Neural progenitor cell (in vitro differentiated cells): ENCODE measurements at regions not wholly inside any gene's neighbourhood (a gene's known extent, or its start where the extent isn't known, plus 50 kb on each side); places are given as distances from the start of the nearest gene placed in this dataset. TPM values are rescaled to one million over a fixed set of nuclear protein-coding genes. Genes with fewer than 3 reads are reported as not detected.

Source experiments
- DNase-seq: peaks from one replicate; pipeline ENCODE4 v3.0.0-alpha.2; 2016; ENCODE audit warnings: low spot score
- H2AFZ ChIP-seq: fragments of 200-600 bp; sonication (generic); replicated peaks from 2 replicates; pipeline ENCODE4 v1.6.1; 2016; ENCODE audit warnings: antibody characterized with exemption
- H3F3A ChIP-seq: fragments of 200-600 bp; sonication (generic); 2 replicates; pipeline ENCODE4 v1.6.1; 2016; ENCODE audit warnings: antibody characterized with exemption, low read depth
- H3K27ac ChIP-seq: fragments of 200-600 bp; sonication (generic); 2 replicates; pipeline ENCODE4 v1.5.1; 2016; ENCODE audit warnings: mild to moderate bottlenecking
- H3K27me3 ChIP-seq: fragments of 200-600 bp; sonication (generic); 2 replicates; pipeline ENCODE4 v1.6.1; 2016; ENCODE audit warnings: mild to moderate bottlenecking, moderate library complexity
- H3K36me3 ChIP-seq: fragments of 200-600 bp; sonication (generic); 2 replicates; pipeline ENCODE4 v1.5.1; 2016
- H3K4me1 ChIP-seq: fragments of 200-600 bp; sonication (generic); 2 replicates; pipeline ENCODE4 v1.6.1; 2016; ENCODE audit warnings: mixed run types
- H3K4me2 ChIP-seq: fragments of 200-600 bp; sonication (generic); 2 replicates; pipeline ENCODE4 v1.6.1; 2016
- H3K4me3 ChIP-seq: fragments of 200-600 bp; sonication (generic); 2 replicates; pipeline ENCODE4 v1.5.1; 2016
- H3K79me2 ChIP-seq: fragments of 200-600 bp; sonication (generic); 2 replicates; pipeline ENCODE4 v1.6.1; 2016; ENCODE audit warnings: low read depth
- H3K9ac ChIP-seq: fragments of 200-600 bp; sonication (generic); 2 replicates; pipeline ENCODE4 v1.6.1; 2016
- H3K9me3 ChIP-seq: fragments of 200-600 bp; sonication (generic); 2 replicates; pipeline ENCODE4 v1.5.1; 2016; ENCODE audit warnings: low read depth
- H4K20me1 ChIP-seq: fragments of 200-600 bp; sonication (generic); 2 replicates; pipeline ENCODE4 v1.6.1; 2016; ENCODE audit warnings: low read depth
- H3K27ac Mint-ChIP-seq: 3 replicates; pipeline ENCODE4 v1.8.0; 2021; ENCODE audit warnings: mixed read lengths
- H3K27me3 Mint-ChIP-seq: 2 replicates; pipeline ENCODE4 v1.8.0; 2022; ENCODE audit warnings: low read depth, mild to moderate bottlenecking, inconsistent platforms, moderate library complexity, mixed read lengths; ENCODE audit not compliant: insufficient read depth
- H3K36me3 Mint-ChIP-seq: 3 replicates; pipeline ENCODE4 v1.8.0; 2021; ENCODE audit warnings: mixed read lengths
- H3K4me1 Mint-ChIP-seq: 3 replicates; pipeline ENCODE4 v1.8.0; 2021; ENCODE audit warnings: mixed read lengths
- H3K4me3 Mint-ChIP-seq: 3 replicates; pipeline ENCODE4 v1.8.0; 2021; ENCODE audit warnings: mild to moderate bottlenecking, moderate library complexity, mixed read lengths
- H3K9me3 Mint-ChIP-seq: 3 replicates; pipeline ENCODE4 v1.8.0; 2020; ENCODE audit warnings: mixed read lengths
- CTCF ChIP-seq: fragments of 200-600 bp; sonication (generic); IDR thresholded peaks from 2 replicates; pipeline ENCODE4 v1.5.1; 2017; ENCODE audit warnings: antibody characterized with exemption, mild to moderate bottlenecking
- EZH2 ChIP-seq: fragments of 200-600 bp; sonication (generic); IDR thresholded peaks from 2 replicates; pipeline ENCODE4 v1.6.1; 2017; ENCODE audit warnings: antibody characterized with exemption, mild to moderate bottlenecking, moderate library complexity
- EZH2phosphoT487 ChIP-seq: fragments of 200-600 bp; sonication (generic); IDR thresholded peaks from 2 replicates; pipeline ENCODE4 v1.6.1; 2017; ENCODE audit warnings: antibody characterized with exemption
- microRNA counts: library from miRNA; unstranded; fragments of <30 nt; microRNA quantifications from one replicate; lab custom pipeline; 2016
- microRNA-seq: library from miRNA; unstranded; fragments of <30 nt; microRNA quantifications from one replicate; pipeline ENCODE4, GENCODE V29; 2016
- small RNA-seq: library from RNA; depleted of rRNA; stranded (forward); fragments of <200 nt; gene quantifications from one replicate; pipeline ENCODE3, GENCODE V24; 2015

GRCh38 chr1:34696981-34697380 is 57.9 kb upstream of the GJB5 start:
- Histone ChIP-seq H3K27me3 (no peaks in the 10 kb centered on the region), H3K79me2 (no peaks in the 10 kb centered on the region), H4K20me1 (no peaks in the 10 kb centered on the region), H3K27ac (no peak overlapping the region), H3K9me3 (no peaks in the 10 kb centered on the region), H3K4me3 (no peak overlapping the region), H3K4me1 (no peaks in the 10 kb centered on the region), H3K4me2 (no peak overlapping the region), H2AFZ (no peak overlapping the region), H3K36me3 (no peaks in the 10 kb centered on the region), H3F3A (no peaks in the 10 kb centered on the region), H3K9ac (no peak overlapping the region)
- Mint-ChIP-seq H3K4me3 (no peak overlapping the region), H3K36me3 (no peaks in the 10 kb centered on the region), H3K27ac (peak overlapping the region; percentile 65), H3K27me3 (peaks cover 11% of the 10 kb centered on the region), H3K9me3 (peaks cover 4% of the 10 kb centered on the region), H3K4me1 (peaks cover 23% of the 10 kb centered on the region)
- no peak for DNase-seq
- TF ChIP-seq EZH2phosphoT487 (no peak), CTCF (no peak), EZH2 (no peak)

GRCh38 chr1:34697818-34698217 is 57.0 kb upstream of the GJB5 start:
- TF ChIP-seq EZH2 (no peak), EZH2phosphoT487 (no peak), CTCF (no peak)
- peaks cover 4% of the 10 kb centered on the region for H3K9me3 Mint-ChIP-seq
- Histone ChIP-seq H3K4me1 (no peaks in the 10 kb centered on the region), H3K4me2 (no peak overlapping the region), H3K4me3 (no peak overlapping the region), H3K27ac (no peak overlapping the region), H3K9ac (no peak overlapping the region), H3K27me3 (no peaks in the 10 kb centered on the region), H3K36me3 (no peaks in the 10 kb centered on the region), H3F3A (no peaks in the 10 kb centered on the region), H2AFZ (no peak overlapping the region), H3K79me2 (no peaks in the 10 kb centered on the region), H3K9me3 (no peaks in the 10 kb centered on the region), H4K20me1 (no peaks in the 10 kb centered on the region)
- no peak for DNase-seq
- peaks cover 19% of the 10 kb centered on the region for H3K4me1 Mint-ChIP-seq
- no peaks in the 10 kb centered on the region for H3K36me3 Mint-ChIP-seq
- H3K4me3 Mint-ChIP-seq, result no peak overlapping the region
- peak overlapping the region; percentile 23 for H3K27ac Mint-ChIP-seq
- H3K27me3 Mint-ChIP-seq, result peaks cover 12% of the 10 kb centered on the region

GRCh38 chr1:34701326-34702060 is 53.4 kb upstream of the GJB5 start:
- Mint-ChIP-seq H3K4me1 (peaks cover 12% of the 10 kb centered on the region), H3K4me3 (no peak overlapping the region), H3K27ac (no peak overlapping the region), H3K36me3 (no peaks in the 10 kb centered on the region), H3K9me3 (no peaks in the 10 kb centered on the region), H3K27me3 (peaks cover 2% of the 10 kb centered on the region)
- no peaks in the 10 kb centered on the region for H3K9me3 ChIP-seq
- H3K36me3 ChIP-seq, result no peaks in the 10 kb centered on the region
- DNase-seq, result no peak
- no peak overlapping the region for H3K4me2 ChIP-seq
- no peaks in the 10 kb centered on the region for H3K79me2 ChIP-seq
- no peaks in the 10 kb centered on the region for H3K4me1 ChIP-seq
- no peaks in the 10 kb centered on the region for H4K20me1 ChIP-seq
- H2AFZ ChIP-seq, result no peak overlapping the region
- H3K27me3 ChIP-seq, result peaks cover 27% of the 10 kb centered on the region
- TF ChIP-seq CTCF (no peak), EZH2 (no peak), EZH2phosphoT487 (no peak)
- no peak overlapping the region for H3K4me3 ChIP-seq
- H3K27ac ChIP-seq, result no peak overlapping the region
- H3K9ac ChIP-seq, result no peak overlapping the region
- H3F3A ChIP-seq, result no peaks in the 10 kb centered on the region

MicroRNAs in the stretch of these regions (microRNA counts, 767-probe panel; counts per million panel counts)
- 460 counts per million, percentile 90 among the panel's probes with 10 or more counts for microRNA hsa-miR-552 (lab: Ali Mortazavi, UCI)

Small RNA genes in the stretch of these regions (microRNA-seq; reads per million reads assigned to microRNA genes)
- not detected for gene MIR552

Small RNA genes in the stretch of these regions (small RNA-seq; reads per million reads assigned to genes)
- gene MIR552, result not detected
